DND-41 (cell line): ENCODE measurements at regions not wholly inside any gene's neighbourhood (a gene's known extent, or its start where the extent isn't known, plus 50 kb on each side); places are given as distances from the start of the nearest gene placed in this dataset.

Experiments used
- ATAC-seq: fragments of 200-7000 bp; cut with Tn5 transposase; 3 replicates; pipeline ENCODE4 v1.9.1; 2021; ENCODE audit warnings: low read depth; ENCODE audit not compliant: insufficient read depth
- DNase-seq: peaks from one replicate; pipeline ENCODE4 v3.0.0-alpha.2; 2020
- H2AFZ ChIP-seq: 2 replicates; pipeline ENCODE4 v1.6.0; 2012; ENCODE audit warnings: low read depth, low read length
- H3K27ac ChIP-seq: 2 replicates; pipeline ENCODE4 v1.5.1; 2012; ENCODE audit warnings: low read length, inconsistent platforms
- H3K27me3 ChIP-seq: fragments of 200-600 bp; sonication (generic); 2 replicates; pipeline ENCODE4 v1.6.0; 2012; ENCODE audit warnings: low read length, mild to moderate bottlenecking, inconsistent platforms; ENCODE audit not compliant: insufficient read depth, poor library complexity
- H3K36me3 ChIP-seq: 2 replicates; pipeline ENCODE4 v1.5.1; 2012; ENCODE audit warnings: low read length, inconsistent platforms; ENCODE audit not compliant: insufficient read depth
- H3K4me1 ChIP-seq: 2 replicates; pipeline ENCODE4 v1.5.1; 2012; ENCODE audit warnings: mild to moderate bottlenecking, low read length; ENCODE audit not compliant: insufficient read depth
- H3K4me2 ChIP-seq: 2 replicates; pipeline ENCODE4 v1.6.0; 2012; ENCODE audit warnings: mild to moderate bottlenecking, moderate library complexity, low read length, inconsistent platforms; ENCODE audit not compliant: insufficient read depth
- H3K4me3 ChIP-seq, 2 experiments: fragments of 200-600 bp in 1 of 2; shearing (Covaris generic) in 1 of 2; 2 replicates each; pipeline ENCODE4 v1.5.1; 2012 to 2016; ENCODE audit warnings: inconsistent platforms in 2 of 2, low read length in 2 of 2, mild to moderate bottlenecking in 2 of 2, low read depth in 1 of 2, moderate library complexity in 1 of 2
- H3K79me2 ChIP-seq: 2 replicates; pipeline ENCODE4 v1.6.0; 2012; ENCODE audit warnings: low read length, inconsistent platforms; ENCODE audit not compliant: insufficient read depth
- H3K9ac ChIP-seq: 2 replicates; pipeline ENCODE4 v1.6.0; 2012; ENCODE audit warnings: low read depth, mild to moderate bottlenecking, inconsistent platforms, low read length, moderate library complexity
- H3K9me3 ChIP-seq: 2 replicates; pipeline ENCODE4 v1.5.1; 2012; ENCODE audit warnings: low read length, moderate library complexity, mild to moderate bottlenecking, inconsistent platforms; ENCODE audit not compliant: insufficient read depth, severe bottlenecking
- H4K20me1 ChIP-seq: 2 replicates; pipeline ENCODE4 v1.6.0; 2012; ENCODE audit warnings: low read length; ENCODE audit not compliant: insufficient read depth
- CTCF ChIP-seq: IDR thresholded peaks from 2 replicates; pipeline ENCODE4 v1.5.1; 2012; ENCODE audit warnings: borderline replicate concordance, low read length, moderate library complexity, mild to moderate bottlenecking; ENCODE audit not compliant: poor library complexity, severe bottlenecking; ENCODE audit errors: extremely low read depth
- EZH2 ChIP-seq: IDR thresholded peaks from 3 replicates; pipeline ENCODE4 v1.6.1; 2012; ENCODE audit warnings: borderline replicate concordance, low read depth, mild to moderate bottlenecking, moderate library complexity, low read length, inconsistent platforms; ENCODE audit not compliant: severe bottlenecking

GRCh38 chr4:32136081-32136787 lies 1416.1 kb downstream of the PCDH7 start:
- Histone ChIP-seq H3K27ac (no peak overlapping the region), H3K4me1 (no peaks in the 10 kb centered on the region), H3K79me2 (no peaks in the 10 kb centered on the region), H3K4me2 (no peak overlapping the region), H4K20me1 (no peaks in the 10 kb centered on the region), H3K9ac (no peak overlapping the region), H3K9me3 (no peaks in the 10 kb centered on the region), H3K36me3 (no peaks in the 10 kb centered on the region), H3K27me3 (no peaks in the 10 kb centered on the region), H3K4me3 (no peak overlapping the region), H2AFZ (no peak overlapping the region)
- TF ChIP-seq EZH2 (no peak), CTCF (no peak)
- no peak for ATAC-seq
- no peak for DNase-seq

GRCh38 chr4:32140636-32141035 lies 1420.5 kb downstream of the PCDH7 start:
- Histone ChIP-seq H3K9ac (no peak overlapping the region), H3K27me3 (no peaks in the 10 kb centered on the region), H2AFZ (no peak overlapping the region), H4K20me1 (no peaks in the 10 kb centered on the region), H3K4me3 (no peak overlapping the region), H3K36me3 (no peaks in the 10 kb centered on the region), H3K9me3 (no peaks in the 10 kb centered on the region), H3K27ac (no peak overlapping the region), H3K4me2 (no peak overlapping the region), H3K4me1 (no peaks in the 10 kb centered on the region), H3K79me2 (no peaks in the 10 kb centered on the region)
- ATAC-seq: no peak
- TF ChIP-seq CTCF (no peak), EZH2 (no peak)
- DNase-seq: no peak

- no peak for DNase-seq
- H3K9ac ChIP-seq: no peak overlapping the region
- H3K27ac ChIP-seq: no peak overlapping the region
- no peaks in the 10 kb centered on the region for H3K9me3 ChIP-seq
- no peaks in the 10 kb centered on the region for H3K36me3 ChIP-seq
- no peaks in the 10 kb centered on the region for H3K79me2 ChIP-seq
- TF ChIP-seq EZH2 (no peak), CTCF (no peak)
- H2AFZ ChIP-seq: no peak overlapping the region
- H3K4me2 ChIP-seq: no peak overlapping the region
- H4K20me1 ChIP-seq: no peaks in the 10 kb centered on the region
- no peaks in the 10 kb centered on the region for H3K27me3 ChIP-seq
- H3K4me3 ChIP-seq: no peak overlapping the region
- no peak for ATAC-seq
- no peaks in the 10 kb centered on the region for H3K4me1 ChIP-seq
These were observed 1421.9 kb downstream of the PCDH7 start for GRCh38 chr4:32142075-32142474.
